SK-MEL-5 (cell line): ENCODE measurements at regions not wholly inside any gene's neighbourhood (a gene's known extent, or its start where the extent isn't known, plus 50 kb on each side); places are given as distances from the start of the nearest gene placed in this dataset.

Experiments used
- DNase-seq: peaks from one replicate; pipeline ENCODE4 v3.0.0-alpha.2; 2016; ENCODE audit warnings: low read depth, low spot score
- in situ Hi-C: cut with HindIII; loops from 2 replicates; pipeline ENCODE4 v1.10.0; 2016; ENCODE audit warnings: low sequenced_read_pairs, high pct_unique_total_duplicates, low pct_unique_long_range_greater_than_20kb

- in situ Hi-C loops = no loop called here
- no peak for DNase-seq
These were observed 248.5 kb downstream of the RERGL start for GRCh38 chr12:17841496-17841895.

GRCh38 chr12:17829813-17830212 lies 260.2 kb downstream of the RERGL start:
- in situ Hi-C loops = no loop called here

DNA sequence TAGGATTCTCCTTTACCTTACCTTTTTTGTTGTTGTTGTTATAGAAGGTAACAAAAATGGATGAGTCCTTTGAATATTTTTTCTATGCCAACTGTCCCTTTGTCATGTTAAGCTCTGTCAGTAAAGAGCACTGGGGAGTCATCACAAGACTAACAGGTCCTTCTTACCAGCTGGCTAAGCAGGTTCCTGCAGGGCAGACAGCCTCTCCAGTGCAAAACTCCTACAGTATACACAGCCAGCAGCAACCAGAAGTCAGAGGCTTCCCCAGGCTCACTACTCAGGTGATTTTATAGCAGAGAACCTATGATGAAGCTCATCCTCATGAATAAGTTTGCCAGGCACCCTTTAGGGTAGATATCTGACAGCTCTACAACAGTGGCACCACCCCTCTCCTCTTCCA lies 271.1 kb downstream of the RERGL start:
- no peak for DNase-seq
- in situ Hi-C loops = no loop called here

More at GRCh38 chr12:17829813-17830212, 260.2 kb downstream of the RERGL start:
- no peak for DNase-seq

DNA sequence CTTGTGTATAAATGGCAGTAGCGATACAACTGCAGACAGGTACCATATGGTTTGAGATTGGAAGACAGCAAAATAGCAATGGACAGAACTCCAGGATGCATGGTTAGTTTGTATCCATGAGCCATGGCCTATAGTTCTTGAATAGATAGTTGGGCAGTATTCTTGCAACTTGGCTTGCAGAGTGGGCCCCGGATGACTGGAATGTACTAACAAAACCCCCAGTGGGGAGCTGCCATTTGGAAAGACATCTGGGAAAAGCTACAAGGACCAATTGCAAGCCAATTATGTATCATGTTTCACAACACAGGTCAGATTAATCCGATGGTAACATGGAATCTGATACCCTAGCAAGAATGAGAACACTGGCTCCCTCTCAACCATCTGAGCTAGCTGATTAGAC lies 279.6 kb downstream of the RERGL start:
- in situ Hi-C loops = no loop called here
- DNase-seq = no peak

GRCh38 chr12:17809206-17809605 lies 280.8 kb downstream of the RERGL start:
- in situ Hi-C loops = no loop called here
- no peak for DNase-seq

DNA sequence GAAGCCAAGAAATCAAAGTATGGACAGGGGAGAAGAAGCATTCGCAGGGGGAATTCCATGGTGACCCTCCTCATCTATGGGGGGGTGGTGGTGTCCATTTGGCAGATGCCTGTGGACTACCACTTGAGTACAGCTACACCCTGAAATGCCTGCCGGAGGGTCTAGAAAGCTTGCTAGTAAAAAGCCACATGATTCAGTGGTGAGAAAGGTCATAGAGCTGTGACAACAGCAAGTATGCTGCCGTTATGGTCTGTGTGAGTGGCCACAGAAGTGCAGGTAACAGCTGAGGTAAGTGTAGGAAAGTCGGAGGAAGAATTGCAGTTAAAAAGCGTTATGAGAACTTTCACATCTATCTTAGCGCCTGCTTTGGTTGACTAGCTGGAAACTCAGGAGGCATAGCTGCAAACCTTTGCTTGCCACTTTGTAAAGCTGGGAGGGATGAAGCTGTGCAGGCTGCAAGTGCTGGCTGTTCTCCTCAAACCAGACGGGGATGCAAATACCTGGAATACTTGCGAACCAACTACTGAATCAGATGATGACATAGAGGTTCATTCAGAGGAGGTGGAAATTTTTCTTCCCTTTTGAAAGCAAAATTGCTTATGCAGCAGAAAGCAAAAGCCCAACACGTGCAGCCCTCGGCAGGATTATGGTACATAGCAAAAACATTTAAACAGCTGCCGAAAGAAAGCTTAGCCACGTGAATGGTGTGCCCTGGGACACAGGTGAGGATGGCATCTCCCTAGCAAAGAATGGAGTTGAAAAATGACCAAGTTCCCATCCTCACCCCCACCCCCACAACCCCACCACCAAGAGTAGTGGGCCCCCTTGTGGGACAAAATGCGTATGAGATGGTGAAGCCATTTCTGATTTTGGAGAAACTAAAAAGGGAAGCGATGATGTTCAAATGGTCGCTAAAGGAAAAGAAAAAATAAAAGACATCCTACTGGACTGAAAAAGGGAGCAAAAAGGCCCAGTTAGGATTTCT lies 287.0 kb downstream of the RERGL start:
- no peak for DNase-seq
- in situ Hi-C loops = no loop called here

DNA sequence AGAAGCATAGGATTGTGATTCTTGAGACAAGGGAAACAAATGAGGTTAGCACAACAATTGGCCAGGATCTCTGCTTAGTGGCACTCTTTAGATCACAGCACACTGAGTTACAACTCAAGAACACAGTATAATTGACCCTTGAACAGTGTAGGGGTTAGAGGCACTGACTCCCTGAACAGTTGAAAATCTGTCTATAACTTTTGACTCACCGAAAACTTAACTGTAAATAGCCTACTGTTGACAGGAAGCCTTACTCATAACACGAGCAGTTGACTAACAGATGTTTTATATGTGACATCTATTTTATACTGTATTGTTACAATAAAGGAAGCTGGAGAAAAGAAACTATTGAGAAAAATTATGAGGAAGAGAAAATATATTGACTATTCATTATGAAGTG lies 296.1 kb downstream of the RERGL start:
- in situ Hi-C loops = no loop called here
- DNase-seq = no peak

- in situ Hi-C loops = no loop called here
- DNase-seq = no peak
These were observed 311.8 kb downstream of the RERGL start for GRCh38 chr12:17778242-17778641.

DNA sequence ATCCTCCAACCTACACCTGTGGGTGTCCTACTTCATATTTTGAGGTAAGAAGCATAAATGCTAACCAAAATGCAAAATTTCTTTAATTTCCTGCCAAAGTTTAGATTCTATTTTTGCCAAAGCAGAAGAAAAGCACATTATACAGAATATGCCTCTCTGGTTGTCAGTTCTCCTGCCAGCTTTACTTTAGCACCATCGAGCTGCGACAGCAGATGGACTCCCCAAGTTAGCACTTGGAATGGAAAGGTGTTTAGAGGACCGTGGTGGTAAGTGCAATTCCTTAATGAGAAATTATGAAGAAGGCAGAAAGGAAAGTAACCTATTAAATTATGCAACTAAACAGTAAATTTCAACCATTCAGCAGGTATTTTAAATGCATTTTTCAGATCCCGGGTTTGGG lies 326.6 kb downstream of the RERGL start:
- in situ Hi-C loops = no loop called here
- DNase-seq = no peak

- in situ Hi-C loops = no loop called here
- no peak for DNase-seq
These were observed 330.0 kb downstream of the RERGL start for GRCh38 chr12:17759982-17760381.
